ENCODE measurements at regions not wholly inside any gene's neighbourhood (a gene's known extent, or its start where the extent isn't known, plus 50 kb on each side); places are given as distances from the start of the nearest gene placed in this dataset.
"Not testable (repeated sequence)": the region's sequence is repeated elsewhere in the genome, so short reads cannot be mapped to it uniquely, and the experiment has no call there.

DNA sequence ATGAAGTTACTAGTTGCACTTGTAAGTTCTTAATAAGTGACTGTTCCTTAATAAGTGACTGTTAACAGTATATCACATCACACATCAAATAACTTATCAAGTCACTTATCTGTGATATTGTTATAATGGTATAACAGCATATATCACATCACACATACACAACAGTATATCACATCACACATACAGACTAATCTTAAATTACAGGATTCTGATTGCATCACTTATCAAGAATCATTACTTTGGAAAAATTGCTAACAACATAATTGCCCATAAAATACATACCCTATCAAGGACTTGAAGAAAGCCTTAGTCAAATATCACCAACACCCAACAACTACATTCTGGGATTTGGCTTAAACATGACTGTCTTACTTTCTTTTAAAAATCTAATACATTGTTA is 813.5 kb downstream of the LTN1 start:
- Histone ChIP-seq H3K9me3 (ENCODE audit: severe bottlenecking) (peaks cover 5% of the 10 kb centered on the region), H3K27ac (no peak overlapping the region), H3K36me3 (no peaks in the 10 kb centered on the region), H3K27me3 (ENCODE audit: insufficient read depth, low read depth, severe bottlenecking) (peaks cover 2% of the 10 kb centered on the region), H3K4me3 (ENCODE audit: low read depth, low read length) (no peak overlapping the region)
- no peak for DNase-seq
- TF ChIP-seq, protein P1, sequence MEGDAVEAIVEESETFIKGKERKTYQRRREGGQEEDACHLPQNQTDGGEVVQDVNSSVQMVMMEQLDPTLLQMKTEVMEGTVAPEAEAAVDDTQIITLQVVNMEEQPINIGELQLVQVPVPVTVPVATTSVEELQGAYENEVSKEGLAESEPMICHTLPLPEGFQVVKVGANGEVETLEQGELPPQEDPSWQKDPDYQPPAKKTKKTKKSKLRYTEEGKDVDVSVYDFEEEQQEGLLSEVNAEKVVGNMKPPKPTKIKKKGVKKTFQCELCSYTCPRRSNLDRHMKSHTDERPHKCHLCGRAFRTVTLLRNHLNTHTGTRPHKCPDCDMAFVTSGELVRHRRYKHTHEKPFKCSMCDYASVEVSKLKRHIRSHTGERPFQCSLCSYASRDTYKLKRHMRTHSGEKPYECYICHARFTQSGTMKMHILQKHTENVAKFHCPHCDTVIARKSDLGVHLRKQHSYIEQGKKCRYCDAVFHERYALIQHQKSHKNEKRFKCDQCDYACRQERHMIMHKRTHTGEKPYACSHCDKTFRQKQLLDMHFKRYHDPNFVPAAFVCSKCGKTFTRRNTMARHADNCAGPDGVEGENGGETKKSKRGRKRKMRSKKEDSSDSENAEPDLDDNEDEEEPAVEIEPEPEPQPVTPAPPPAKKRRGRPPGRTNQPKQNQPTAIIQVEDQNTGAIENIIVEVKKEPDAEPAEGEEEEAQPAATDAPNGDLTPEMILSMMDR (IDR thresholded peaks at IDR 0.05; ENCODE audit: low read depth, low read length): no peak

DNA sequence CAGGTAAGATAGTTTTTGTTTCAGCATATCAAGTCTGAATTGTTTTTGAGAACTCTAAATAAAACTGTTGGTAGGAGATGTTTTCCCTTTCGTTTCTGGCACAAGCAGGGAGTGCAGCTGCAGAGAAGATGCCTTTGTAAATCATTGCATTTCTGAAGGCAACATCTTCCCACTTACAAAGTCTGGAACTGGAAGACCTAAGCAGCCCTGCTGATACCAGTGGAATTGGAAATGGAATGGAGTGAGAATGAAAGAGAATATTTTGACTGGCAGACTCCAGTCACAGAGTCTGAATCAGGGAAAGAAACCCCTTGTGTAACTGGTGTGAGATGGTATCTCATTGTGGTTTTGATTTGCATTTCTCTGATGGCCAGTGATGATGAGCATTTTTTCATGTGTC is 815.6 kb downstream of the LTN1 start:
- H3K27ac ChIP-seq: no peak overlapping the region
- no peaks in the 10 kb centered on the region for H3K9me3 ChIP-seq (ENCODE audit: severe bottlenecking)
- no peaks in the 10 kb centered on the region for H3K36me3 ChIP-seq
- TF ChIP-seq, protein P1 (IDR thresholded peaks at IDR 0.05; ENCODE audit: low read depth, low read length): no peak
- H3K4me3 ChIP-seq (ENCODE audit: low read depth, low read length): no peak overlapping the region
- H3K27me3 ChIP-seq (ENCODE audit: insufficient read depth, low read depth, severe bottlenecking): peaks cover 14% of the 10 kb centered on the region
- DNase-seq: no peak

DNA sequence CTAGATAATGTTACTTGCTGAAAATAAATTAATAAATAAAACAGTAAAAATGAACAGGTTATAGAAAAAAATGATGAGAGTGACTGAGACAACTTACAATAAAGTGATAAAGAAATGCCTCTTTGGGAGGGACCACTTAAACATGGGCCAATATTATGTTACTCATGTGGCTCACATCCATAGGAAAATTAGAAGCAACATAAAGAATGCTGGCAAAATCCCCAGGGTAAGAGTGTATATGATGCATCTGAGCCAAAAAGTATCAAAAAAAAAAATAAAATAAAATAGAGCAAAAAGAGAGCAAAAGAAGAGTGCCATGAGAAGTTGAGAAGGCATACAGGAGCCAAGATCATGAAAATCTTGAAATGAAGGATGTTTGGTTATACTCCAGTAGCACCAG is 818.0 kb downstream of the LTN1 start:
- H3K4me3 ChIP-seq (ENCODE audit: low read depth, low read length): no peak overlapping the region
- TF ChIP-seq, protein P1 (IDR thresholded peaks at IDR 0.05; ENCODE audit: low read depth, low read length): no peak
- H3K27ac ChIP-seq: no peak overlapping the region
- H3K9me3 ChIP-seq (ENCODE audit: severe bottlenecking): no peaks in the 10 kb centered on the region
- DNase-seq: no peak
- H3K36me3 ChIP-seq: no peaks in the 10 kb centered on the region
- peaks cover 35% of the 10 kb centered on the region for H3K27me3 ChIP-seq (ENCODE audit: insufficient read depth, low read depth, severe bottlenecking)

DNA sequence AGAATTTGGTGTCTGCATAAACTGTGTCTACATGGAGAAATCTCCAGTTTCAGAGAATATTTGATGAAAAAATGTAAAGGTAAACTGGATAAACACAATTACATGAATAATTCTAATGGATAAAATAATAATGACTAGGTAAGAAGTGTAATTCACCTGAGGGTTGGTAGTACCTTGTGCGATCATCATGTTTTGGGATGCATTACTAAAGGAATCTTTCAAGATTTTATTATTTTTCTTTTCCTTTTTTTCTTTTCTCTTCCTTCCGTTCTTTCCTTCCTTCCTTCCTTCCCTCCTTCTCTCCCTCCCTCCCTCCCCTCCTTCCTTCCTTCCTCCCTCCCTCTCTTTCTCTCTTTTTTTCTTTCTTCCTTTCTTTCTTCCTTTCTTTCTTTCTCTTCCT is 818.7 kb downstream of the LTN1 start:
- Histone ChIP-seq H3K9me3 (ENCODE audit: severe bottlenecking) (no peaks in the 10 kb centered on the region), H3K27me3 (ENCODE audit: insufficient read depth, low read depth, severe bottlenecking) (peaks cover 39% of the 10 kb centered on the region), H3K4me3 (ENCODE audit: low read depth, low read length) (no peak overlapping the region), H3K27ac (no peak overlapping the region), H3K36me3 (no peaks in the 10 kb centered on the region)
- TF ChIP-seq, protein P1 (IDR thresholded peaks at IDR 0.05; ENCODE audit: low read depth, low read length): no peak
- DNase-seq: no peak

DNA sequence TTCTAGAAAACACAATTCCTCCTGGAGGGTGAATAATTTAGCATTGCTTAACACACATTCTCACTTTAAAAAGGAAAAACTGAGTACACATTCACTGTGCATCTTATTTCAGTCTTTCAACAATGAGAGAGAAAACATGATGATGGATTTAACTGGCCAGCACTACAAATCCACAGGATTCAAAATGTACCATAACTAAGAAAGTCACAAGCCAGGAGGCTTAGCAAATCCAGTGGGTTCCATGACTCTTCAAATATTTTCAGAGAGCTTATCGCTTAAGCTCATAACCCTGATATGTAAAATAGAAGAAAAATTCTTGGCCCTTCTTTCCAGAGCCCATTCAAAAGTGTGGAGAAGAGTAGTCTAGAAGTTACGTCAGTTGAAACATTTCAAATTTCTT is 820.3 kb downstream of the LTN1 start:
- H3K27me3 ChIP-seq (ENCODE audit: insufficient read depth, low read depth, severe bottlenecking): peaks cover 51% of the 10 kb centered on the region
- H3K9me3 ChIP-seq (ENCODE audit: severe bottlenecking): no peaks in the 10 kb centered on the region
- DNase-seq: no peak
- TF ChIP-seq, protein P1 (IDR thresholded peaks at IDR 0.05; ENCODE audit: low read depth, low read length): no peak
- H3K36me3 ChIP-seq: no peaks in the 10 kb centered on the region
- H3K4me3 ChIP-seq (ENCODE audit: low read depth, low read length): no peak overlapping the region
- H3K27ac ChIP-seq: no peak overlapping the region

DNA sequence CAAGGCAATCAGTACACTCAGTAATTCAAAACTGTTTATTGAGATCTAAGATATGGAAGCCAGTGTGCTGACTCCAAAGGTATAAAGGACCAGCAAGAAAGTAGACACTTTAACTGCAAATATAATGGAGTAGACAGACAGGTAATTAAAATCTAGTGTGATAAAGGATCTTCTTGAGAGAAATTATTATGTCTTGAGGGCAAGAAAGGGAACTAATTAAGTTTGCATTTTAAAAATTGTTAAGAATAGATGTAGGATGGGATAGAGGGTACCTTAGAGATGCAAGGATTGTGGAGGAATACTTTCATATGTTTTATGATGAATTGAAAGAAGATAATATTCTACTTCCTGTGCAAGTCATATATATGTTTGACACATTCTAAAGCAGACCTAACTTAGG is 825.3 kb downstream of the LTN1 start:
- no peak for DNase-seq
- H3K27ac ChIP-seq: no peak overlapping the region
- H3K36me3 ChIP-seq: no peaks in the 10 kb centered on the region
- no peaks in the 10 kb centered on the region for H3K9me3 ChIP-seq (ENCODE audit: severe bottlenecking)
- TF ChIP-seq, protein P1 (IDR thresholded peaks at IDR 0.05; ENCODE audit: low read depth, low read length): no peak
- peaks cover 59% of the 10 kb centered on the region for H3K27me3 ChIP-seq (ENCODE audit: insufficient read depth, low read depth, severe bottlenecking)
- no peak overlapping the region for H3K4me3 ChIP-seq (ENCODE audit: low read depth, low read length)

DNA sequence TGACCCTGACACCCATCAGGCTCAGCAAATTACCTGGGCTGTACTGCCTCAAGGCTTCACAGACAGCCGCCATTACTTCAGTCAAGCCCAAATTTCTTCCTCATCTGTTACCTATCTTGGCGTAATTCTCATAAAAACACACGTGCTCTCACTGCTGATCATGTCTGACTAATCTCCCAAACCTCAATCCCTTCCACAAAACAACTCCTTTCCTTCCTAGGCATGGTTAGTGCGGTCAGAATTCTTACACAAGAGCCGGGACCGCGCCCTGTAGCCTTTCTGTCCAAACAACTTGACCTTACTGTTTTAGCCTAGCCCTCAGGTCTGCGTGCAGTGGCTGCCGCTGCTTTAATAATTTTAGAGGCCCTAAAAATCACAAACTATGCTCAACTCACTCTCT is 828.2 kb downstream of the LTN1 start:
- not testable (repeated sequence) for H3K4me3 ChIP-seq (ENCODE audit: low read depth, low read length); H3K27ac ChIP-seq; H3K36me3 ChIP-seq; H3K9me3 ChIP-seq (ENCODE audit: severe bottlenecking); DNase-seq
- peaks cover 59% of the 10 kb centered on the region for H3K27me3 ChIP-seq (ENCODE audit: insufficient read depth, low read depth, severe bottlenecking)

DNA sequence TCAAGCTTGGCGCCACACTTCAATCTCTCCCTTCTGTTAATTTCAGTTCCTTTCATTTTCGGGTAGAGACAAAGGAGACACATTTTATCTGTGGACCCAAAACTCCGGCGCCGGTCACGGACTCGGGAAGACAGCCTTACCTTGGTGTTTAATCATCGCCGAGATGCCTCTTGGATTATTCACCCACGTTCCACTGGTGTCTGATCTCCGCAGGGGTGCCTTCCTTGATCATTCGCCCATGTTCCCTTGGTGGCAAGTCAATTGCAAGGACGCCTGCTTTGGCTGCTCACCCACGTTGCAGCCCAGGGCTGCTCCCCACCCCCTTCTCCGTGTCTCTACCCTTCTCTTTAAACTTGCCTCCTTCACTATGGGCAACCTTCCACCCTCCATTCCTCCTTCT is 830.6 kb downstream of the LTN1 start:
- H3K27me3 ChIP-seq (ENCODE audit: insufficient read depth, low read depth, severe bottlenecking): peaks cover 61% of the 10 kb centered on the region
- H3K9me3 ChIP-seq (ENCODE audit: severe bottlenecking); H3K27ac ChIP-seq; DNase-seq; H3K36me3 ChIP-seq; H3K4me3 ChIP-seq (ENCODE audit: low read depth, low read length): not testable (repeated sequence)
